ENCODE measurements at regions not wholly inside any gene's neighbourhood (a gene's known extent, or its start where the extent isn't known, plus 50 kb on each side); places are given as distances from the start of the nearest gene placed in this dataset.

DNA sequence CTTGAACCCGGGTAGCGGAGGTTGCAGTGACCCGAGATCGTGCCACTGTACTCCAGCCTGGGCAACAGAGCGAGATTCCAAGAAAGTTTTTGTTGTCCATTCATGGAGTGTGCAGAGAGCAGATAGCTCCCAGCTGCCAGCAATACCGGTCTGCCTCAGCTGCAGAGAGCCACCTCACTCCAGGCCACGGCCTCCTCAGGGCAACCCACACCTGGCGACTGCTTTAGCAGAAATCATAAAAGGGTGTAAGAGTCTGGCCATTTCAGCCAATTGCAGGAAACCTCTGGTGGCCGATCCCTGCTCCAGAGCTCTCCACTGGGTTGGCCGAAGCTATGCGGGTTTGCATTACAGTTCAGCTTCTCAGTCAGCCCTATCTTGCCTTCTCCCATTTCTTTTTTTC lies 227.4 kb upstream of the BCOR start:
- DNase-seq (ENCODE audit: low spot score in 2 of 2), result no peak
- Histone ChIP-seq H3K9me3 (peaks cover 0 to 7% of the 10 kb centered on the region in 2 donors), H3K4me1 (no peaks in the 10 kb centered on the region), H3K36me3 (no peaks in the 10 kb centered on the region), H3K27me3 (no peaks in the 10 kb centered on the region), H3K4me3 (no peak overlapping the region), H3K27ac (no peak overlapping the region)
- TF ChIP-seq, protein P1, sequence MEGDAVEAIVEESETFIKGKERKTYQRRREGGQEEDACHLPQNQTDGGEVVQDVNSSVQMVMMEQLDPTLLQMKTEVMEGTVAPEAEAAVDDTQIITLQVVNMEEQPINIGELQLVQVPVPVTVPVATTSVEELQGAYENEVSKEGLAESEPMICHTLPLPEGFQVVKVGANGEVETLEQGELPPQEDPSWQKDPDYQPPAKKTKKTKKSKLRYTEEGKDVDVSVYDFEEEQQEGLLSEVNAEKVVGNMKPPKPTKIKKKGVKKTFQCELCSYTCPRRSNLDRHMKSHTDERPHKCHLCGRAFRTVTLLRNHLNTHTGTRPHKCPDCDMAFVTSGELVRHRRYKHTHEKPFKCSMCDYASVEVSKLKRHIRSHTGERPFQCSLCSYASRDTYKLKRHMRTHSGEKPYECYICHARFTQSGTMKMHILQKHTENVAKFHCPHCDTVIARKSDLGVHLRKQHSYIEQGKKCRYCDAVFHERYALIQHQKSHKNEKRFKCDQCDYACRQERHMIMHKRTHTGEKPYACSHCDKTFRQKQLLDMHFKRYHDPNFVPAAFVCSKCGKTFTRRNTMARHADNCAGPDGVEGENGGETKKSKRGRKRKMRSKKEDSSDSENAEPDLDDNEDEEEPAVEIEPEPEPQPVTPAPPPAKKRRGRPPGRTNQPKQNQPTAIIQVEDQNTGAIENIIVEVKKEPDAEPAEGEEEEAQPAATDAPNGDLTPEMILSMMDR (IDR thresholded peaks at IDR 0.05), result no peak
- intact Hi-C loops (cut with DNase I), result no loop called here

DNA sequence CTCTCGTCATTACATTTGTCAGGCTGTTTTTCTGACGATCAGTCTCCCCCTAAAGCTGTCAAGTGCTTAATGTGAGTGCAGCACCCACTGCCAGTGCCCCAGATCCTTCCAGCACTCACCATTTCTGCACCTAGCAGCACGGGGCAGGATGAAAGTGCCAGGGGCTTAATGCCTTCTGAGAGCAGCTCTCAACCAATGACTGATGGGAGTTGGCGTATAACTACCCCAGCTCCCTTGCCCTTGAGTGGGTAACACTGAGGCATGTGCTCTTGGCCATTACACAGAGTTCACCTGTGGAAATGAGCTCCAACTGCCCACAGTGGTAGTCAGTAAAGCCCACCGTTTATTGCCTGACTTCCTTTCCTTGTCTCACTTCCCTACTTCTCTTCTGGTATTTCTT lies 226.2 kb upstream of the BCOR start:
- TF ChIP-seq, protein P1 (IDR thresholded peaks at IDR 0.05), result no peak
- no peak overlapping the region for H3K27ac ChIP-seq
- H3K4me1 ChIP-seq, result no peaks in the 10 kb centered on the region
- peaks cover 0 to 7% of the 10 kb centered on the region in 2 donors for H3K9me3 ChIP-seq
- no peak overlapping the region for H3K4me3 ChIP-seq
- no peaks in the 10 kb centered on the region for H3K27me3 ChIP-seq
- intact Hi-C loops (cut with DNase I), result no loop called here
- H3K36me3 ChIP-seq, result no peaks in the 10 kb centered on the region
- DNase-seq (ENCODE audit: low spot score in 2 of 2), result no peak

DNA sequence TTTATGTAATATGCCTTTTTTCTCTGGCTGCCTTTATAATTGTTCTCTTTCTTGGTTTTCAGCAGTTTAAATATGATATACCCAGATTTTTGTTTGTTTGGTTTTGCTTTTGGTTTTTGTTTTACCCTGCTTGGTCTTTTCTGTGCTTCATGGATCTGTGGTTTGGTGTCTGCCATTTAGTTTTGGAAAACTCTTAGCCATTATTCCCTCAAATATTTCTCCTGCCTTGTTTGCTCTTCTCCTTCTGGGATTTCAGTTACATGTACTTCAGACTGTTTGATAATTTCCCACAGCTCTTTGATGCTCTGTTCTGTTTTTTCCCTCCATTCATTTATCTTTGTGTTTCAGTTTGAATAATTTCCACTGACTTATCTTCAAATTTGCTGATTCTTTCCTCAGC lies 223.1 kb upstream of the BCOR start:
- Histone ChIP-seq H3K4me3 (no peak overlapping the region), H3K27me3 (no peaks in the 10 kb centered on the region), H3K36me3 (no peaks in the 10 kb centered on the region), H3K4me1 (no peaks in the 10 kb centered on the region), H3K9me3 (peaks cover 8 to 16% of the 10 kb centered on the region in 2 donors), H3K27ac (no peak overlapping the region)
- no peak for DNase-seq (ENCODE audit: low spot score in 2 of 2)
- intact Hi-C loops (cut with DNase I), result no loop called here
- TF ChIP-seq, protein P1 (IDR thresholded peaks at IDR 0.05), result no peak

DNA sequence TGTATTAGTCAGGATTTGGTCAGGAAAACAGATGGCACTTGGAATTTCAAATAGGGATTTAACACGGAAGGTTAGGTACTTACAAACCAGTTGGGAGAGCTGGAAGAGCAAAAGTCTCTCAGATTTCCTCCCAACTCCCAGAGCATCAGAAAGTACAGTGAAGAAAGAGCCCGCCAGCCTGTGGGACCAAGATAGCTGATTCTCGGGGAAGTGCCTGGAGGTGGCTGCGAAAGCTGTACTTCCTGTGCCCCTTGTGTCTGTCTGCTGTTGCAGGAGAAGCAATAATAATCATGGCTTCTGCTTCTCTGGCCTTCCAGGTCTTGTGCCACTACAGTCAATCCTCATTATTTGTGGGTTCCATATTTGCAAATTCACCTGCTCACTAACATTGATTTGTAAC lies 221.0 kb upstream of the BCOR start:
- intact Hi-C loops (cut with DNase I), result no loop called here
- Histone ChIP-seq H3K27ac (no peak overlapping the region), H3K4me3 (no peak overlapping the region), H3K9me3 (peaks cover 11 to 16% of the 10 kb centered on the region in 2 donors), H3K36me3 (no peaks in the 10 kb centered on the region), H3K27me3 (no peaks in the 10 kb centered on the region), H3K4me1 (no peaks in the 10 kb centered on the region)
- no peak for DNase-seq (ENCODE audit: low spot score in 2 of 2)
- TF ChIP-seq, protein P1 (IDR thresholded peaks at IDR 0.05), result no peak

DNA sequence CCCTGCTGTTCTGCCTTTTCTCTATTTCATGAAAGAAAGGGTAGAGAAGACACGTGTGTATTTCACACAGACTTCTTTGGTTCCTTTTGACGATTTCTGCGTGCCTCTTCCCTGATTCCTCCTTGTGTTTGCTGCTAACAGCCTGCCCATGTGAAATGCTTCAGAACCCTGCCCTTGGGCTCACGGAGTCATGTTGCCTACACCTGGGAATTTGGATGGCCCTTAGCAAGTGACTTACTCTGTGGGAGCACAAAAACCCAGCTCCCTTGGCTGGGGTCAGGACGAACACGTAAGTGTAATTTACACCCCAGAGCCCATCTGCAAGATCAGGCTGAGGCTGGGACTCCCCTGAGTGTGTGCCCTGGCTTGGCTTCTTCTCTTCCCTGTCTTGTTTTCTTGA lies 220.3 kb upstream of the BCOR start:
- Histone ChIP-seq H3K27me3 (no peaks in the 10 kb centered on the region), H3K4me1 (no peaks in the 10 kb centered on the region), H3K27ac (no peak overlapping the region), H3K36me3 (no peaks in the 10 kb centered on the region), H3K4me3 (no peak overlapping the region), H3K9me3 (peaks cover 11 to 16% of the 10 kb centered on the region in 2 donors)
- DNase-seq (ENCODE audit: low spot score in 2 of 2), result no peak
- TF ChIP-seq, protein P1 (IDR thresholded peaks at IDR 0.05), result no peak
- intact Hi-C loops (cut with DNase I), result no loop called here

DNA sequence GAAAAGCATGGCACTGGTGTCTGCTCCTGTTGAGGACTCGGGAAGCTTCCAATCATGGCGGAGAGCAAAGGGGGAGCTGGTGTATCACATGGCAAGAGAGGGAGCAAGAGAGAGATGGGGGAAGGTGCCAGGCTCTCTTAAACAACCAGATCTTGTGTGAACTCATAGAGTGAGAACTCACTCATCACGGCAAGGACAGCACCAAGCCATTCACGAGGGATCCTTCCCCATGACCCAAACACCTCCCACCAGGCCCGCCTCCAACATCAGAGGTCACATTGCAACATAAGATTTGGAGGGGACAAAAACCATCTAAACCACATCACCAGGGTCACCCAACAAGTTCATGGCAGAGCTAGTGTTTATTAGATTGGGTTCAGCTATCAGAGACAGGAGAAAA lies 218.7 kb upstream of the BCOR start:
- Histone ChIP-seq H3K36me3 (no peaks in the 10 kb centered on the region), H3K4me3 (no peak overlapping the region), H3K27me3 (no peaks in the 10 kb centered on the region), H3K27ac (no peak overlapping the region), H3K4me1 (no peaks in the 10 kb centered on the region), H3K9me3 (peaks cover 11 to 16% of the 10 kb centered on the region in 2 donors)
- TF ChIP-seq, protein P1 (IDR thresholded peaks at IDR 0.05), result no peak
- DNase-seq (ENCODE audit: low spot score in 2 of 2), result no peak
- intact Hi-C loops (cut with DNase I), result no loop called here

Data from ascending aorta (tissue), 2 donors.